Neuronal stem cell (in vitro differentiated cells): ENCODE measurements at regions not wholly inside any gene's neighbourhood (a gene's known extent, or its start where the extent isn't known, plus 50 kb on each side); places are given as distances from the start of the nearest gene placed in this dataset.

Experiments used
- DNase-seq: peaks from one replicate; pipeline ENCODE4 v3.0.0-alpha.2; 2013; ENCODE audit warnings: low spot score
- H2AFZ ChIP-seq: one replicate; pipeline ENCODE4 v1.6.1; 2013; ENCODE audit warnings: mild to moderate bottlenecking, low read length, inconsistent platforms
- H2AK5ac ChIP-seq: 2 replicates; pipeline ENCODE4 v1.6.1; 2013; ENCODE audit warnings: low read depth, mild to moderate bottlenecking, inconsistent platforms, low read length, moderate library complexity, mixed read lengths
- H2BK120ac ChIP-seq: 2 replicates; pipeline ENCODE4 v1.6.1; 2013; ENCODE audit warnings: low read depth, mild to moderate bottlenecking, inconsistent platforms, low read length, moderate library complexity, mixed read lengths
- H2BK12ac ChIP-seq: one replicate; pipeline ENCODE4 v1.6.1; 2013; ENCODE audit warnings: low read length, inconsistent platforms
- H2BK15ac ChIP-seq: 2 replicates; pipeline ENCODE4 v1.6.1; 2013; ENCODE audit warnings: mild to moderate bottlenecking, low read length, inconsistent platforms, mixed read lengths
- H2BK5ac ChIP-seq: one replicate; pipeline ENCODE4 v1.6.1; 2013; ENCODE audit warnings: inconsistent platforms, mild to moderate bottlenecking, low read length, moderate library complexity
- H3K14ac ChIP-seq: one replicate; pipeline ENCODE4 v1.6.1; 2013; ENCODE audit warnings: low read length, inconsistent platforms
- H3K18ac ChIP-seq: 2 replicates; pipeline ENCODE4 v1.6.1; 2013; ENCODE audit warnings: low read length, inconsistent platforms
- H3K23ac ChIP-seq: 2 replicates; pipeline ENCODE4 v1.6.1; 2013; ENCODE audit warnings: low read depth, mild to moderate bottlenecking, mixed read lengths, low read length, inconsistent platforms; ENCODE audit not compliant: poor library complexity
- H3K27ac ChIP-seq: replicated peaks from 3 replicates; pipeline ENCODE4 v1.5.1; 2013; ENCODE audit warnings: low read length, inconsistent platforms
- H3K27me3 ChIP-seq, 3 experiments: 2 replicates each; pipeline ENCODE4 v1.6.1; 2013; ENCODE audit warnings: low read length in 3 of 3, mild to moderate bottlenecking in 2 of 3, inconsistent platforms in 1 of 3, low read depth in 1 of 3, mixed read lengths in 1 of 3, moderate library complexity in 1 of 3; ENCODE audit not compliant: control insufficient read depth in 3 of 3, insufficient read depth in 3 of 3
- H3K36me3 ChIP-seq, 2 donors: replicated peaks in 1 of 2; 2 replicates each; pipeline ENCODE4 v1.6.1; 2013; ENCODE audit warnings: low read length in 2 of 2; ENCODE audit not compliant: control insufficient read depth in 2 of 2, insufficient read depth in 2 of 2
- H3K4ac ChIP-seq: 2 replicates; pipeline ENCODE4 v1.6.1; 2013; ENCODE audit warnings: inconsistent platforms, mild to moderate bottlenecking, low read length, moderate library complexity
- H3K4me1 ChIP-seq, 2 donors: 1 replicate in 1 of 2; 2 replicates in 1 of 2; pipeline ENCODE4 v1.6.1; 2013; ENCODE audit warnings: low read length in 2 of 2, low read depth in 1 of 2; ENCODE audit not compliant: control insufficient read depth in 2 of 2, insufficient read depth in 1 of 2
- H3K4me2 ChIP-seq: one replicate; pipeline ENCODE4 v1.6.1; 2013; ENCODE audit warnings: mild to moderate bottlenecking, low read length, inconsistent platforms; ENCODE audit not compliant: insufficient read depth, poor library complexity, severe bottlenecking
- H3K4me3 ChIP-seq, 2 donors: 2 replicates each; pipeline ENCODE4 v1.5.1; 2013; ENCODE audit warnings: low read length in 2 of 2, mild to moderate bottlenecking in 2 of 2, inconsistent platforms in 1 of 2, moderate library complexity in 1 of 2
- H3K79me1 ChIP-seq: one replicate; pipeline ENCODE4 v1.6.1; 2013; ENCODE audit warnings: low read depth, mild to moderate bottlenecking, inconsistent platforms, low read length, moderate library complexity
- H3K9ac ChIP-seq: one replicate; pipeline ENCODE4 v1.6.1; 2013; ENCODE audit warnings: mild to moderate bottlenecking, low read depth, low read length, inconsistent platforms; ENCODE audit not compliant: poor library complexity
- H3K9me3 ChIP-seq, 2 donors: replicated peaks in 1 of 2; 2 replicates each; pipeline versions ENCODE3 to v1.6.1; 2013; ENCODE audit warnings: low read length in 2 of 2, mild to moderate bottlenecking in 2 of 2, inconsistent platforms in 1 of 2, low read depth in 1 of 2, mixed read lengths in 1 of 2, moderate library complexity in 1 of 2; ENCODE audit not compliant: control insufficient read depth in 2 of 2, insufficient read depth in 1 of 2
- H4K8ac ChIP-seq: one replicate; pipeline ENCODE4 v1.6.1; 2013; ENCODE audit warnings: low read depth, mild to moderate bottlenecking, inconsistent platforms, low read length, moderate library complexity
- H4K91ac ChIP-seq: one replicate; pipeline ENCODE4 v1.6.1; 2013; ENCODE audit warnings: low read length, low read depth, mild to moderate bottlenecking, inconsistent platforms; ENCODE audit not compliant: poor library complexity
- WGBS, 2 donors: extraction: QIAGEN DNeasy Blood & Tissue Kit; methylation state at CpG; one replicate each; pipeline ENCODE4 v1.1.7; 2013; ENCODE audit warnings: missing lambda C conversion rate in 2 of 2, mixed read lengths in 1 of 2; ENCODE audit not compliant: insufficient read length in 2 of 2, insufficient replicate concordance in 1 of 2; ENCODE audit errors: extremely low coverage in 2 of 2; 5-methylcytosine and 5-hydroxymethylcytosine counted together

DNA sequence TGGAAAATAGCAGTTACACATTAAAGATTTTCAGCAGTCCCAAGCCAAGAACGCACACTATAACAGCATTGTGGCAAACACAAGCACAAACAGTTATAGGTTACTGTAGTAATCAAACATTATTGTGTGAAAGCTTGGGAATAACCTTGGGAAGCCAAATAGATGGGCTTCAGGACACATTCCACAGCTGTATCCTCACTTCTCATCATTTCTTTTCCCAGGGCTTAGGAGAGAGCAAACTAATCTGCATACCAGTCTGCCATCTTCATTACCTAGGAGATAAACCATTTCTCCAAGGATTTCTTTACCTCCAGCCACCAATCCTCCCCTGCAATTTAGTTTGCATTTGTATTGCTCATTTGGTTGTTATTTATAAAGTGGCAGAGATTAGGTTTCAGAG lies 352.4 kb downstream of the SH2D4B start:
- Histone ChIP-seq H3K4ac (no peak overlapping the region), H2BK15ac (no peak overlapping the region), H3K79me1 (no peaks in the 10 kb centered on the region), H3K27me3 (no peaks in the 10 kb centered on the region), H3K4me1 (peaks cover 0 to 5% of the 10 kb centered on the region in 2 donors), H3K36me3 (no peaks in the 10 kb centered on the region), H2BK120ac (no peak overlapping the region), H3K18ac (no peak overlapping the region), H2AFZ (no peak overlapping the region), H4K8ac (no peak overlapping the region), H2AK5ac (no peak overlapping the region), H3K23ac (no peak overlapping the region), H4K91ac (no peak overlapping the region), H3K9me3 (no peaks in the 10 kb centered on the region), H3K27ac (no peak overlapping the region), H2BK5ac (no peak overlapping the region), H3K4me3 (no peak overlapping the region), H3K14ac (no peak overlapping the region), H3K4me2 (no peak overlapping the region), H2BK12ac (no peak overlapping the region), H3K9ac (no peak overlapping the region)
- WGBS, 2 donors, result no CpG with 5 or more reads among the region's 1 CpG
- DNase-seq, result no peak

DNA sequence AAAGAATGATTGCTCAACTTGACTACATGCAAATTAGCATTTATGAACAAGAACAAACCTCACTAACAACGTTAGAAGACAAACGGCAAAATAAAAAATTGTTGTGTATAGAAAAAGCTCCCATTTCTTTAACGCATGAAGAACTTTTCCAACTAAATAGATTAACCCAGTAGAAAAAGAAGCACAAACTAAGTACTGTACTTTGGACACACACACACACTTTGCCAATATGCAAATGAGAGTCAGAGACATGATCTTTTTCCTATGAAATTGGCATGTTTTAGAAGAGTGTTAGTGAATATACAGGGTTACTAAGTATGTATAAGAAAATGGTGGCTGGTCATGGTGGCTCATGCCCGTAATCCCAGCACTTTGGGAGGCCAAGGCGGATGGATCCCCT lies 355.6 kb downstream of the SH2D4B start:
- H3K36me3 ChIP-seq, result no peaks in the 10 kb centered on the region
- H4K8ac ChIP-seq, result no peak overlapping the region
- H3K4me1 ChIP-seq, result peaks cover 0 to 5% of the 10 kb centered on the region in 2 donors
- H3K9me3 ChIP-seq, result no peaks in the 10 kb centered on the region
- H2AK5ac ChIP-seq, result no peak overlapping the region
- no peak overlapping the region for H2BK5ac ChIP-seq
- no peak overlapping the region for H3K23ac ChIP-seq
- H3K4me2 ChIP-seq, result no peak overlapping the region
- H3K9ac ChIP-seq, result no peak overlapping the region
- DNase-seq, result no peak
- no peak overlapping the region for H4K91ac ChIP-seq
- H3K4me3 ChIP-seq, result no peak overlapping the region
- H3K14ac ChIP-seq, result no peak overlapping the region
- H2BK12ac ChIP-seq, result no peak overlapping the region
- H3K4ac ChIP-seq, result no peak overlapping the region
- no CpG with 5 or more reads among the region's 5 CpGs for WGBS, 2 donors
- H2BK120ac ChIP-seq, result no peak overlapping the region
- H2BK15ac ChIP-seq, result no peak overlapping the region
- H3K27ac ChIP-seq, result no peak overlapping the region
- H2AFZ ChIP-seq, result no peak overlapping the region
- no peak overlapping the region for H3K18ac ChIP-seq
- no peaks in the 10 kb centered on the region for H3K27me3 ChIP-seq
- no peaks in the 10 kb centered on the region for H3K79me1 ChIP-seq

DNA sequence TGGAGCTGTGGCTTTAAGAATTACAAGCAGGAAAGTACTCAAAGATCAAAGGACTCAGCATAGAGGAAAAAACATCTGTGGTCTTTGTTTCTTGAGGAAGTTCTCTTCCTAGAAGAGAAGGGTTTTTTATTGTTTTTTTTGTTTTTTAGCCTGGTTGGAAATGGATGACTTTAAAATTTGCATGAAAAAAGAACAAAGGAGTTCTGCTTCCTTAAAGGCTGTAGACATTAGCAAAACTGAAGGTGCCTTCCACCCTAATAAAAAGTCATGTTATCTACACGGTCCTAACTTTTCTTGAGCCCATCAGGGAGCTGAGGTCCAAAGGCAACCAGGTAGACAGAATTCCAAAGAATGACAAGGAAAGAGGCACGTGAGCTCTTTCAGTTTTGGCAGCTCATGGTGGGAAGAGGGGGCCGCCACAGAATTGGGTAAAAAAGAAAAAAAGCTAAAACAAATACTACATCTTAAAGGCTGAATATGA lies 356.6 kb downstream of the SH2D4B start:
- no peak overlapping the region for H2BK12ac ChIP-seq
- H3K14ac ChIP-seq, result no peak overlapping the region
- H3K36me3 ChIP-seq, result no peaks in the 10 kb centered on the region
- no peak overlapping the region for H3K9ac ChIP-seq
- no peaks in the 10 kb centered on the region for H3K27me3 ChIP-seq
- WGBS, 2 donors, result no CpG with 5 or more reads among the region's 3 CpGs
- H3K79me1 ChIP-seq, result no peaks in the 10 kb centered on the region
- peak overlapping the region; percentile 55 for H2AFZ ChIP-seq
- no peak overlapping the region for H3K23ac ChIP-seq
- H4K8ac ChIP-seq, result no peak overlapping the region
- H3K4ac ChIP-seq, result no peak overlapping the region
- no peak overlapping the region for H3K18ac ChIP-seq
- H2BK15ac ChIP-seq, result no peak overlapping the region
- no peaks in the 10 kb centered on the region for H3K9me3 ChIP-seq
- no peak for DNase-seq
- no peak overlapping the region for H3K27ac ChIP-seq
- H2BK5ac ChIP-seq, result no peak overlapping the region
- no peak overlapping the region for H3K4me3 ChIP-seq
- H2BK120ac ChIP-seq, result no peak overlapping the region
- H3K4me2 ChIP-seq, result no peak overlapping the region
- peaks cover 0 to 10% of the 10 kb centered on the region in 2 donors for H3K4me1 ChIP-seq
- H4K91ac ChIP-seq, result no peak overlapping the region
- no peak overlapping the region for H2AK5ac ChIP-seq

DNA sequence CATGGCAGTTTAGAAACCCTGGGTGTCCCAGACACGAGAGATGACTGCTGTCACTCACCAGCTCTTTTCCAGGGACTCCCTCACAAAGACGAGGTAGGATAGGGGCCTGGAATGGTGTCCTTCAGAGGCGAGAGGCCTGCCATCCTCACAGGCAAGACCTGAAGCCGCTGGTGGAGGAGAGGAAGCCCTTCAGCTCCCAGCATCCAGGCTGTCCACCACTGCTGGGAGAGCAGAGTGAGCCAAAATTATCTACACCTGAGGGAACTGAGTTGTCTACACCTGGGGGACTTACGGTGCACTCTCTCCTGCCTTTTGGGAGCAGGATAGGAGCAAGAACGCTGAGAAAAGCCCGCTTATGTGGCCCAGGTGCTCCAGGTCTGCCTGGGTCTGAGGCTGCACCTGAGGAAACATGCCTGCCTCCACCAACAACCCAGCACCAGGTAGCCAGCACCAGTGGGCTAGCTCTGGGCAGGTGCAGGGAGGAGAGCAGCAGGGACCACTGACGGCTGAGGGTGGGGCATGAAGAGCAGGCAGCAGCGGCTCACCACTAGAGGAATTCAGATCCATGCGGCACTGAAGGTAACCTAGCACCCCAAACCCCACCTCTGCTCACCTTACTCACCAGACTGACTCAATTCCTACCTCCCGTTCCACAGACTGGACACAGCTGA lies 357.2 kb downstream of the SH2D4B start:
- Histone ChIP-seq H2BK5ac (no peak overlapping the region), H3K14ac (peak overlapping the region; percentile 85), H3K18ac (peak overlapping the region; percentile 55), H2BK15ac (peak overlapping the region; percentile 14), H3K9me3 (no peaks in the 10 kb centered on the region), H2AFZ (peak overlapping the region; percentile 55), H3K4ac (no peak overlapping the region), H3K27ac (no peak overlapping the region), H4K91ac (no peak overlapping the region), H3K9ac (no peak overlapping the region), H3K36me3 (no peaks in the 10 kb centered on the region), H2AK5ac (no peak overlapping the region), H3K4me2 (no peak overlapping the region), H4K8ac (no peak overlapping the region), H2BK12ac (no peak overlapping the region), H3K79me1 (no peaks in the 10 kb centered on the region), H3K4me1 (peaks cover 0 to 10% of the 10 kb centered on the region in 2 donors), H2BK120ac (no peak overlapping the region), H3K4me3 (no peak overlapping the region), H3K23ac (no peak overlapping the region), H3K27me3 (no peaks in the 10 kb centered on the region)
- no CpG with 5 or more reads among the region's 11 CpGs for WGBS, 2 donors
- DNase-seq, result no peak
